Osteocyte (in vitro differentiated cells): ENCODE measurements at regions not wholly inside any gene's neighbourhood (a gene's known extent, or its start where the extent isn't known, plus 50 kb on each side); places are given as distances from the start of the nearest gene placed in this dataset.

ENCODE experiments used
- DNase-seq: peaks from one replicate; pipeline ENCODE4 v3.0.0; 2021; ENCODE audit warnings: mixed read lengths; ENCODE audit not compliant: unreplicated experiment; ENCODE audit errors: extremely low spot score
- H3K27ac Mint-ChIP-seq: one replicate; pipeline ENCODE4 v1.8.0; 2021; ENCODE audit warnings: mild to moderate bottlenecking, mixed read lengths; ENCODE audit not compliant: unreplicated experiment
- H3K27me3 Mint-ChIP-seq: one replicate; pipeline ENCODE4 v1.8.0; 2021; ENCODE audit warnings: mixed read lengths; ENCODE audit not compliant: unreplicated experiment
- H3K36me3 Mint-ChIP-seq: one replicate; pipeline ENCODE4 v1.8.0; 2021; ENCODE audit warnings: mixed read lengths; ENCODE audit not compliant: unreplicated experiment
- H3K4me1 Mint-ChIP-seq: one replicate; pipeline ENCODE4 v1.8.0; 2021; ENCODE audit warnings: mixed read lengths; ENCODE audit not compliant: unreplicated experiment
- H3K4me3 Mint-ChIP-seq: one replicate; pipeline ENCODE4 v1.8.0; 2021; ENCODE audit warnings: mild to moderate bottlenecking, moderate library complexity, mixed read lengths; ENCODE audit not compliant: unreplicated experiment
- H3K9me3 Mint-ChIP-seq: one replicate; pipeline ENCODE4 v1.8.0; 2021; ENCODE audit warnings: mixed read lengths; ENCODE audit not compliant: unreplicated experiment
- TF ChIP-seq, protein P1 (sequence below): fragments of 200-600 bp; sonication (generic); IDR thresholded peaks from 2 replicates; pipeline ENCODE4 v1.5.0; 2021; ENCODE audit warnings: antibody characterized with exemption, mild to moderate bottlenecking, moderate library complexity

DNA sequence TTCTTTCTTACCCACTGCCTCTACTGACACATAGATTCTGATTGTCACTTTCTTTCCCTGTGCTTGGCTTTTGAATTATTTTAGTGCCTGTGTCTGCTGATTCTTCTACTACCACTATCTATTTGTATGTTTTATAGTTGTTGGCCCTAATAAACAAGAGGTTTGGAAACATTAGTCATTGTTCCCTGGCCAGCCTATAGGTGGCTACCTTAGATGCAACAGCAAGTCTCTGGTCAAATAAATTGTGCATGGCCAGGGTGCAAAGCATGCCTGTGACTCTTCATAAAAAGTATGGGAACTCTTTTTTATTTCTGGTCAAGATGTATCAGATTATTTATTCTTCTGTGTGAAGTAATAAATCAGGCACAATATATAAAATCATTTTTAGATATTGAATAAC is 124.4 kb downstream of the PLK2 start:
- no peaks in the 10 kb centered on the region for H3K4me1 Mint-ChIP-seq
- no peak overlapping the region for H3K27ac Mint-ChIP-seq
- no peak for DNase-seq
- peaks cover 17% of the 10 kb centered on the region for H3K9me3 Mint-ChIP-seq
- H3K27me3 Mint-ChIP-seq = no peaks in the 10 kb centered on the region
- TF ChIP-seq, protein P1, sequence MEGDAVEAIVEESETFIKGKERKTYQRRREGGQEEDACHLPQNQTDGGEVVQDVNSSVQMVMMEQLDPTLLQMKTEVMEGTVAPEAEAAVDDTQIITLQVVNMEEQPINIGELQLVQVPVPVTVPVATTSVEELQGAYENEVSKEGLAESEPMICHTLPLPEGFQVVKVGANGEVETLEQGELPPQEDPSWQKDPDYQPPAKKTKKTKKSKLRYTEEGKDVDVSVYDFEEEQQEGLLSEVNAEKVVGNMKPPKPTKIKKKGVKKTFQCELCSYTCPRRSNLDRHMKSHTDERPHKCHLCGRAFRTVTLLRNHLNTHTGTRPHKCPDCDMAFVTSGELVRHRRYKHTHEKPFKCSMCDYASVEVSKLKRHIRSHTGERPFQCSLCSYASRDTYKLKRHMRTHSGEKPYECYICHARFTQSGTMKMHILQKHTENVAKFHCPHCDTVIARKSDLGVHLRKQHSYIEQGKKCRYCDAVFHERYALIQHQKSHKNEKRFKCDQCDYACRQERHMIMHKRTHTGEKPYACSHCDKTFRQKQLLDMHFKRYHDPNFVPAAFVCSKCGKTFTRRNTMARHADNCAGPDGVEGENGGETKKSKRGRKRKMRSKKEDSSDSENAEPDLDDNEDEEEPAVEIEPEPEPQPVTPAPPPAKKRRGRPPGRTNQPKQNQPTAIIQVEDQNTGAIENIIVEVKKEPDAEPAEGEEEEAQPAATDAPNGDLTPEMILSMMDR = no peak
- H3K36me3 Mint-ChIP-seq = no peaks in the 10 kb centered on the region
- H3K4me3 Mint-ChIP-seq = no peak overlapping the region

DNA sequence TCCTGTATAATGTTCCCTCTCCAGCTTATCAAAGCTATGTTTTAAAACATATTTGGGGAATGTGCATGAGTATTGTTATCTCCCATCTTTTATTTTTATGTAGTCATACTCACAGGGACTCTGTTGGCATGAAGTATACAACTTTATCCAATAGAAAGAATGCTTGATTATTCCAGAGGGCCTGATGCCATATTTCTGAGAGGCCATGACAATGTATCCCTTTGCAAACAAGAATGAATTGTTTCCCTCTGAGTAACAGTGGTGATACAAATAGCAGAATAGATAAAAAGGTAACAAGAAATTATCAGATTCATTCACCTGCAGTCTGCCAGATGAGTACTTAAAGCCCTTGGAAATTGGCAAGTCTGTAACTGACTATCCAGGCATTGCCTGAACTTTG is 125.9 kb downstream of the PLK2 start:
- Mint-ChIP-seq H3K4me1 (no peaks in the 10 kb centered on the region), H3K4me3 (no peak overlapping the region), H3K27ac (no peak overlapping the region), H3K36me3 (no peaks in the 10 kb centered on the region), H3K9me3 (peaks cover 17% of the 10 kb centered on the region), H3K27me3 (no peaks in the 10 kb centered on the region)
- TF ChIP-seq, protein P1 = no peak
- DNase-seq = no peak

DNA sequence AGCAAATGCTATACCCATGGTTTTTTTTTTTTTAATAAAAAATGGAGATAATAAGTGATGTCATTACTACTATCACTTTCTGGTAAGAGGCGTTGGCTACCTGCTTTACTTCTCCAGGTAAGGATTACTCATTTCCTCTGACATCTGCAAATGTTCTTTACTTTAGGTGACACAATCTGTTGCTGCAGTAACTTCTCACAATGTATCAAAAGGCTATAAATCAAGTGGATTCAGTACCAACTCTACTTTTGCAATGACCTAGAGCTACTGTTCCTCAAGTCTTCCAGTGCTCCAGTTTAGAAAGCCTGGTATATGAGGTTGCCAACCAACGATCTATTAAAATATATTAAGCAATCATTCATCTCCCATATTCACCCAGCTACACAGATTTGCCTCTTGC is 129.1 kb downstream of the PLK2 start:
- Mint-ChIP-seq H3K36me3 (no peaks in the 10 kb centered on the region), H3K4me3 (no peak overlapping the region), H3K27me3 (no peaks in the 10 kb centered on the region), H3K4me1 (peaks cover 14% of the 10 kb centered on the region), H3K9me3 (peaks cover 7% of the 10 kb centered on the region), H3K27ac (no peak overlapping the region)
- DNase-seq = no peak
- TF ChIP-seq, protein P1 = no peak

DNA sequence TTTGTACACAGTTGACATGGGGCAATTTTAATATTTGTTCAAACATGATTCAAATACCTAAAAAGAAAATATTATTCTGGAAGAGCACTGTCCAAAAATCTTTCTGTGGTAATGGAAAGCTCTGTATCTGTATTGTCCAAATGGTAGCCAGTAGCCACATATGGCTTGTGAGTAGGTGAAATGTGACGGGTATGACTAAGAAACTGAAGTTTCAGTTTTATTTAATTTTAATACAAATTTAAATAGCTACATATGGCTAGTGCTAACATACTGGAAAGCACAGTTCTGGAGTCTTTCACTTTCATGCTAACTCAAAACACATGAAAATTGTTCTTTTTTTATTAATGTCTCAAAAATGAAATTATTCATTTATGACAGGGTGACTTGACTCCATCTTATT is 132.6 kb downstream of the PLK2 start:
- no peak overlapping the region for H3K4me3 Mint-ChIP-seq
- TF ChIP-seq, protein P1 = no peak
- H3K36me3 Mint-ChIP-seq = no peaks in the 10 kb centered on the region
- H3K9me3 Mint-ChIP-seq = peaks cover 2% of the 10 kb centered on the region
- H3K27me3 Mint-ChIP-seq = no peaks in the 10 kb centered on the region
- peaks cover 26% of the 10 kb centered on the region for H3K4me1 Mint-ChIP-seq
- no peak overlapping the region for H3K27ac Mint-ChIP-seq
- no peak for DNase-seq

DNA sequence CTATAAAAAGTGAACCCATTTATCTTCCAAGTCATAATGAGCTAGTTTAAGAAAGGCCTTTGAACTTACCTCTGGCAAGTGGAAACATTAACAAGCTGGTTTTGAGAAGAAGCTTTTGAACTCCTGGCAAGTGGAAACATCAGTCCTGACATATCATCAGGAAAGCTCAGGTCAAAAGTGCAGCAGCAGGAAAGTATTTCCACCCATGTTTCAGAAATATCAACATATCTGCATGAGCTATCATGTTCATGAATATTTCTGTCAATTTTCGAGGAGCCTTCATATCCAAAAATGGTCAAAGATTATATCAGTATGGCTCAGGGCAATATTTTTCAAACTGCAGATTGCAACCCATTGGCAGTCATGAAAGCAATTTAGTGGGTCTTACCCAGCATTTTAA is 133.9 kb downstream of the PLK2 start:
- TF ChIP-seq, protein P1 = no peak
- Mint-ChIP-seq H3K27ac (no peak overlapping the region), H3K36me3 (no peaks in the 10 kb centered on the region)

More for the DNA sequence above, 133.9 kb downstream of the PLK2 start:
- Mint-ChIP-seq H3K4me3 (no peak overlapping the region), H3K27me3 (no peaks in the 10 kb centered on the region), H3K9me3 (no peaks in the 10 kb centered on the region), H3K4me1 (peaks cover 32% of the 10 kb centered on the region)
- DNase-seq = no peak
